PC-9 (cell line): ENCODE measurements at regions not wholly inside any gene's neighbourhood (a gene's known extent, or its start where the extent isn't known, plus 50 kb on each side); places are given as distances from the start of the nearest gene placed in this dataset.

ENCODE experiments used
- BruUV-seq: library from RNA; stranded (reverse); fragments of 400-500 nt; replicated peaks from 2 replicates; lab custom pipeline; 2021; lab: Mats Ljungman, UMichigan
- CTCF ChIA-PET: fragments of 300-600 bp; sonication (Branson Sonifier 250); formaldehyde crosslinking; loops from one replicate; lab custom pipeline; 2022; ENCODE audit warnings: antibody characterized with exemption; lab: Charles Lee
- POLR2A ChIA-PET: fragments of 300-600 bp; sonication (Branson Sonifier 250); formaldehyde crosslinking; loops from one replicate; lab custom pipeline; 2022; ENCODE audit warnings: antibody characterized with exemption; ENCODE audit not compliant: unreplicated experiment; lab: Charles Lee
- DNase-seq, 2 experiments: peaks; one replicate each; pipeline versions ENCODE4 v3.0.0 to v3.0.0-alpha.2; 2015 to 2022; ENCODE audit warnings: mixed read lengths in 1 of 2
- H2AFZ ChIP-seq: fragments of 200-600 bp; sonication (generic); 2 replicates; pipeline ENCODE4 v1.8.1; 2017; ENCODE audit warnings: antibody characterized with exemption
- H3F3A ChIP-seq: fragments of 200-600 bp; sonication (generic); 2 replicates; pipeline ENCODE4 v1.8.1; 2017; ENCODE audit warnings: antibody characterized with exemption, mild to moderate bottlenecking, low read depth; ENCODE audit not compliant: insufficient read depth
- H3K27ac ChIP-seq: fragments of 200-600 bp; sonication (generic); 2 replicates; pipeline ENCODE4 v1.6.1; 2016; ENCODE audit warnings: mixed run types
- H3K27me3 ChIP-seq: fragments of 200-600 bp; sonication (generic); 2 replicates; pipeline ENCODE4 v1.6.1; 2016; ENCODE audit warnings: low read depth, mixed run types; ENCODE audit not compliant: insufficient read depth
- H3K36me3 ChIP-seq: fragments of 200-600 bp; sonication (generic); 2 replicates; pipeline ENCODE4 v1.6.1; 2016; ENCODE audit warnings: low read depth, mixed run types
- H3K4me1 ChIP-seq: fragments of 200-600 bp; sonication (generic); replicated peaks from 2 replicates; pipeline ENCODE4 v1.6.1; 2016; ENCODE audit warnings: mixed run types; ENCODE audit not compliant: insufficient read depth
- H3K4me2 ChIP-seq: fragments of 200-600 bp; sonication (generic); 2 replicates; pipeline ENCODE4 v1.6.1; 2017; ENCODE audit warnings: mixed run types
- H3K4me3 ChIP-seq: fragments of 200-600 bp; sonication (generic); 2 replicates; pipeline ENCODE4 v1.6.1; 2016; ENCODE audit warnings: mixed run types
- H3K79me2 ChIP-seq: fragments of 200-600 bp; sonication (generic); 2 replicates; pipeline ENCODE4 v1.6.1; 2017; ENCODE audit warnings: low read depth, mixed run types
- H3K9me2 ChIP-seq: fragments of 200-600 bp; sonication (generic); 2 replicates; pipeline ENCODE4 v1.8.1; 2017; ENCODE audit warnings: mild to moderate bottlenecking; ENCODE audit not compliant: insufficient read depth
- H3K9me3 ChIP-seq: fragments of 200-600 bp; sonication (generic); 2 replicates; pipeline ENCODE4 v1.8.1; 2016; ENCODE audit warnings: low read depth; ENCODE audit not compliant: insufficient read depth
- H4K20me1 ChIP-seq: fragments of 200-600 bp; sonication (generic); 2 replicates; pipeline ENCODE4 v1.8.1; 2017; ENCODE audit not compliant: insufficient read depth
- EZH2 ChIP-seq: fragments of 200-600 bp; sonication (generic); IDR thresholded peaks from 2 replicates; pipeline ENCODE4 v1.8.0; 2017; ENCODE audit warnings: antibody characterized with exemption, low read depth
- intact Hi-C: fragments of 100-400 bp; cut with micrococcal nuclease; formaldehyde crosslinking; loops from one replicate; pipeline ENCODE4 v1.10.0; 2022; ENCODE audit not compliant: unreplicated experiment
- TF ChIP-seq, protein P1 (sequence below): fragments of 200-600 bp; sonication (generic); conservative IDR thresholded peaks from 2 replicates; pipeline ENCODE4 v1.6.1; 2017; ENCODE audit warnings: mixed run types, antibody characterized with exemption, mild to moderate bottlenecking, moderate library complexity

DNA sequence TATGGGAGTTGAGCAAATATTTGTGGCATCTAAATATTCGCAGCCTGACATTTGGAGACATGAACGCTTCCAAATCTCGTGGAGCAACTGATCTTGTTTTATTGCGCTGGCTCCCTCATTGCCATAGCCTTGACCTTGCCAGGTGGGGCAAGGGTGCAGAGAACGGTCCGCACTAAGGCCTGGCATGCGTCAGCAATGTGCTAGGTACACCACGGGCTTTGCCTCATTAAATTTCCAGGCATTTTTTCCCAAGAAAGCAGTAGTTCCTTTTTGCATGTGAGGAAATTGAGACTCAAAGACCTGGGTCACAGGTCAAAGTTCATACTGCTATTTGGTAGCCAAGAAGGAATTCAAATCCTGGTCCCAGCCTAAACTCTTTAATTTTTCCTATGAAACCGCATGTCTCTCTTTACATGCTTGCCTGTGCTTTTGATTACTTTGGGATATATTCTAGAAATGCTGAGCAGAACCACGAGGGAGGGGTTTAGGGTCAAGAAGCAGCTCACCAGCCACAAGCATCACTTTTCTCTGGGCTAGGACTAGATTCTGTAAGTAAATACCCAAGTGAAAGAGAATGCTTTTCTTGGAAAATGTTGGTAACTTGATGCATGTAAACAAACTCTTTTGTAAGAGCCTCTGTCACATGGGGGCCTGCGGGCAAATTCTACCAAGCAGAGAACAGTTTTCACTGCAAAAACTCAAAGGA, 891.6 kb downstream of the VRK1 start:
- Histone ChIP-seq H3K4me3 (no peak overlapping the region), H3K9me3 (no peaks in the 10 kb centered on the region), H3K27me3 (no peaks in the 10 kb centered on the region), H3K27ac (no peak overlapping the region), H4K20me1 (no peaks in the 10 kb centered on the region), H3K9me2 (no peaks in the 10 kb centered on the region), H3K4me1 (no peaks in the 10 kb centered on the region), H3K4me2 (no peak overlapping the region), H3F3A (no peaks in the 10 kb centered on the region), H2AFZ (no peak overlapping the region), H3K79me2 (no peaks in the 10 kb centered on the region), H3K36me3 (no peaks in the 10 kb centered on the region)
- ChIA-PET CTCF (no interaction called here), POLR2A (no interaction called here)
- BruUV-seq, result no TSS peak
- TF ChIP-seq, protein P1, sequence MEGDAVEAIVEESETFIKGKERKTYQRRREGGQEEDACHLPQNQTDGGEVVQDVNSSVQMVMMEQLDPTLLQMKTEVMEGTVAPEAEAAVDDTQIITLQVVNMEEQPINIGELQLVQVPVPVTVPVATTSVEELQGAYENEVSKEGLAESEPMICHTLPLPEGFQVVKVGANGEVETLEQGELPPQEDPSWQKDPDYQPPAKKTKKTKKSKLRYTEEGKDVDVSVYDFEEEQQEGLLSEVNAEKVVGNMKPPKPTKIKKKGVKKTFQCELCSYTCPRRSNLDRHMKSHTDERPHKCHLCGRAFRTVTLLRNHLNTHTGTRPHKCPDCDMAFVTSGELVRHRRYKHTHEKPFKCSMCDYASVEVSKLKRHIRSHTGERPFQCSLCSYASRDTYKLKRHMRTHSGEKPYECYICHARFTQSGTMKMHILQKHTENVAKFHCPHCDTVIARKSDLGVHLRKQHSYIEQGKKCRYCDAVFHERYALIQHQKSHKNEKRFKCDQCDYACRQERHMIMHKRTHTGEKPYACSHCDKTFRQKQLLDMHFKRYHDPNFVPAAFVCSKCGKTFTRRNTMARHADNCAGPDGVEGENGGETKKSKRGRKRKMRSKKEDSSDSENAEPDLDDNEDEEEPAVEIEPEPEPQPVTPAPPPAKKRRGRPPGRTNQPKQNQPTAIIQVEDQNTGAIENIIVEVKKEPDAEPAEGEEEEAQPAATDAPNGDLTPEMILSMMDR, result no peak
- no peak for TF ChIP-seq EZH2
- no peak for DNase-seq
- intact Hi-C loops, result no loop called here

DNA sequence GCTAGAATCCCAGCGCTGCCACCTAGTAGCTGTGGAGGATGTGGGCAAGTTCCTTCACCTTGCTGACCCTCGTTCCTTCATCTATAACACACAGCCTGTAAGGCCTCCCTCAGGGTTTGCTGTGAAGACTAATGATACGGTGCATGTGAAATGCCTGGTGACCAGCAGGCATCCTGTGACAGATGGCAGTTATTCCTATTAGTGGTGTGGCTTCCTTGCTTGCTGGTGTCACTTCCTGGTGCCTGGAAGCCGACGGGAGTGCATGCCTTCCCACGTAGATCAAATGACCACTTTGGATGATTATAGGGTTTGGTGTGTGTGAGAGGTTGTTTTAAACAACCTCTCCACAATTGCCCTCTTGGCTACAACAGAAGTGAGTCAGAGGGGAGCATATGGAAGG, 894.9 kb downstream of the VRK1 start:
- TF ChIP-seq, protein P1, result no peak
- no peak for TF ChIP-seq EZH2
- Histone ChIP-seq H3K4me1 (no peaks in the 10 kb centered on the region), H3K4me2 (no peak overlapping the region), H3K79me2 (no peaks in the 10 kb centered on the region), H3K36me3 (no peaks in the 10 kb centered on the region), H2AFZ (no peak overlapping the region), H3K27me3 (no peaks in the 10 kb centered on the region), H3F3A (no peaks in the 10 kb centered on the region), H4K20me1 (no peaks in the 10 kb centered on the region), H3K9me3 (no peaks in the 10 kb centered on the region), H3K4me3 (no peak overlapping the region), H3K9me2 (no peaks in the 10 kb centered on the region), H3K27ac (no peak overlapping the region)
- intact Hi-C loops, result no loop called here
- ChIA-PET POLR2A (no interaction called here), CTCF (no interaction called here)
- no peak for DNase-seq
- BruUV-seq, result no TSS peak

DNA sequence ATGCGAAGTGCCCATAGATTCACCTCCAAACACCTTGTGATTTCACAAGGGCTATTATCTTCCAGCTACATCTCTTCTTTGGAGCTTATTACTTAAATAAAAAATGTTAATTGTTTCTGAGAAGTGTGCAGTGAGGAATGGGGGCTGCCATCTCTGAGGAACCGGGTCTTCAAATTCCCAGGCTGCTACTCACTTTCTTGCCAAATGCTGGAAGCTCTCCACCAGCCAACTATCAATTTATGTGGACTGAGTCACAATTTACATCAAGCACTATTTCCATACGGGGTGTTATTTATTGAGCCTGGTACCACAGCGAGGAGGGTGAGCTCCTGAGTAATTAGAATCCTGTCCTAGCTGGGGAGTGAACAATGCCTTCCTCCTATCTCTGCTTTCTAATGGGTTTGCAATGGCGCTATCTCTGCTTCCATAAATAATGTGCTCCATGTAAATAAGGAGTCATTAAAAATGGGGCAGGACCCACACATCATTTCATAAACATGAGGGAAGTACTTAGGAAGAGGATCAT, 898.3 kb downstream of the VRK1 start:
- ChIA-PET POLR2A (no interaction called here), CTCF (no interaction called here)
- no peak for DNase-seq
- no TSS peak for BruUV-seq
- H3K9me2 ChIP-seq, result no peaks in the 10 kb centered on the region
- no peak overlapping the region for H3K27ac ChIP-seq
- no peak overlapping the region for H3K4me2 ChIP-seq
- H3K4me1 ChIP-seq, result no peaks in the 10 kb centered on the region
- intact Hi-C loops, result no loop called here
- no peak overlapping the region for H3K4me3 ChIP-seq
- no peaks in the 10 kb centered on the region for H4K20me1 ChIP-seq
- H3K79me2 ChIP-seq, result no peaks in the 10 kb centered on the region
- H3K36me3 ChIP-seq, result no peaks in the 10 kb centered on the region
- H3K27me3 ChIP-seq, result no peaks in the 10 kb centered on the region
- no peak overlapping the region for H2AFZ ChIP-seq
- no peak for TF ChIP-seq EZH2
- TF ChIP-seq, protein P1, result no peak
- no peaks in the 10 kb centered on the region for H3K9me3 ChIP-seq
- no peaks in the 10 kb centered on the region for H3F3A ChIP-seq
